Smooth muscle cell (in vitro differentiated cells): ENCODE measurements at regions not wholly inside any gene's neighbourhood (a gene's known extent, or its start where the extent isn't known, plus 50 kb on each side); places are given as distances from the start of the nearest gene placed in this dataset.

ENCODE experiments used
- DNase-seq: peaks from one replicate; lab custom pipeline; 2025; ENCODE audit not compliant: unreplicated experiment; lab: John Stamatoyannopoulos, UW
- H2AFZ ChIP-seq: fragments of 200-600 bp; sonication (generic); 2 replicates; pipeline ENCODE4 v1.6.0; 2016; ENCODE audit warnings: antibody characterized with exemption, low read depth, mild to moderate bottlenecking
- H3F3A ChIP-seq: fragments of 200-600 bp; sonication (generic); 2 replicates; pipeline ENCODE4 v1.6.0; 2017; ENCODE audit warnings: antibody characterized with exemption, low read depth
- H3K27ac ChIP-seq: fragments of 200-600 bp; sonication (generic); 2 replicates; pipeline ENCODE4 v1.5.1; 2016; ENCODE audit warnings: low read depth, mild to moderate bottlenecking
- H3K27me3 ChIP-seq: fragments of 200-600 bp; sonication (generic); 2 replicates; pipeline ENCODE4 v1.6.1; 2016; ENCODE audit warnings: low read depth, mild to moderate bottlenecking
- H3K36me3 ChIP-seq: fragments of 200-600 bp; sonication (generic); 2 replicates; pipeline ENCODE4 v1.5.1; 2016; ENCODE audit warnings: low read depth
- H3K4me1 ChIP-seq: fragments of 200-600 bp; sonication (generic); 2 replicates; pipeline ENCODE4 v1.5.1; 2016; ENCODE audit warnings: low read depth
- H3K4me2 ChIP-seq: fragments of 200-600 bp; sonication (generic); 2 replicates; pipeline ENCODE4 v1.6.0; 2016; ENCODE audit warnings: mild to moderate bottlenecking
- H3K4me3 ChIP-seq: fragments of 200-600 bp; sonication (generic); 2 replicates; pipeline ENCODE4 v1.5.1; 2016; ENCODE audit warnings: mild to moderate bottlenecking
- H3K79me2 ChIP-seq: fragments of 200-600 bp; sonication (generic); 2 replicates; pipeline ENCODE4 v1.6.0; 2016; ENCODE audit warnings: low read depth, mild to moderate bottlenecking
- H3K9ac ChIP-seq: fragments of 200-600 bp; sonication (generic); 2 replicates; pipeline ENCODE4 v1.6.0; 2016; ENCODE audit warnings: low read depth
- H3K9me3 ChIP-seq: fragments of 200-600 bp; sonication (generic); replicated peaks from 2 replicates; pipeline ENCODE4 v1.5.1; 2016; ENCODE audit warnings: low read depth
- H4K20me1 ChIP-seq: fragments of 200-600 bp; sonication (generic); 2 replicates; pipeline ENCODE4 v1.6.0; 2016; ENCODE audit warnings: low read depth
- WGBS: methylation state at CpG from one replicate; pipeline ENCODE4 v1.1.7; 2016; ENCODE audit warnings: low lambda C conversion rate; 5-methylcytosine and 5-hydroxymethylcytosine counted together
- TF ChIP-seq, protein P1 (sequence below): fragments of 200-600 bp; sonication (generic); IDR thresholded peaks from 2 replicates; pipeline ENCODE4 v1.5.1; 2017; ENCODE audit warnings: borderline replicate concordance, mild to moderate bottlenecking, antibody characterized with exemption; ENCODE audit not compliant: insufficient read depth, poor library complexity, severe bottlenecking

DNA sequence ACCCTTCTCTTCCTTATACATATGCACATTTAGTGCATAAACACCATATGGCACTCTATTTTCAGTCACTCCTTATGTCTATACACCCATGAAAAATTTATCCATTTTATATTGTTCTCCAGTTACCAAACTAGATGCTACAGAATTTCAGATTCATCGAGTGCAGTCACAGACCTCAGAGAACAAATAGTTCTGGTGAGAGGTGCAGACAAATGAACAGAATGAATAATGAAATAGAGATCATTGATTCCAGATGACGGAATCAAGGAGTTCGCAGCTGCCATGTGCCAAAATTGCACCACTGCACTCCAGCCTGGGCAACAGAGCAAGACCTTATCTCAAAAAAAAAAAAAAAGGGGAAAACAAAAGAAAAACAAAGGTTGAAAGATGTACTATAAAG lies 214.8 kb upstream of the CEP162 start:
- H3K36me3 ChIP-seq: no peaks in the 10 kb centered on the region
- H3K9ac ChIP-seq: no peak overlapping the region
- no peak overlapping the region for H2AFZ ChIP-seq
- no peak overlapping the region for H3K27ac ChIP-seq
- H3F3A ChIP-seq: no peaks in the 10 kb centered on the region
- no peak overlapping the region for H3K4me2 ChIP-seq
- peaks cover 3% of the 10 kb centered on the region for H3K4me1 ChIP-seq
- no peaks in the 10 kb centered on the region for H3K79me2 ChIP-seq
- 96% methylated on average over 3 of the region's 3 CpGs for whole genome bisulfite sequencing
- TF ChIP-seq, protein P1, sequence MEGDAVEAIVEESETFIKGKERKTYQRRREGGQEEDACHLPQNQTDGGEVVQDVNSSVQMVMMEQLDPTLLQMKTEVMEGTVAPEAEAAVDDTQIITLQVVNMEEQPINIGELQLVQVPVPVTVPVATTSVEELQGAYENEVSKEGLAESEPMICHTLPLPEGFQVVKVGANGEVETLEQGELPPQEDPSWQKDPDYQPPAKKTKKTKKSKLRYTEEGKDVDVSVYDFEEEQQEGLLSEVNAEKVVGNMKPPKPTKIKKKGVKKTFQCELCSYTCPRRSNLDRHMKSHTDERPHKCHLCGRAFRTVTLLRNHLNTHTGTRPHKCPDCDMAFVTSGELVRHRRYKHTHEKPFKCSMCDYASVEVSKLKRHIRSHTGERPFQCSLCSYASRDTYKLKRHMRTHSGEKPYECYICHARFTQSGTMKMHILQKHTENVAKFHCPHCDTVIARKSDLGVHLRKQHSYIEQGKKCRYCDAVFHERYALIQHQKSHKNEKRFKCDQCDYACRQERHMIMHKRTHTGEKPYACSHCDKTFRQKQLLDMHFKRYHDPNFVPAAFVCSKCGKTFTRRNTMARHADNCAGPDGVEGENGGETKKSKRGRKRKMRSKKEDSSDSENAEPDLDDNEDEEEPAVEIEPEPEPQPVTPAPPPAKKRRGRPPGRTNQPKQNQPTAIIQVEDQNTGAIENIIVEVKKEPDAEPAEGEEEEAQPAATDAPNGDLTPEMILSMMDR: no peak
- no peaks in the 10 kb centered on the region for H4K20me1 ChIP-seq
- H3K27me3 ChIP-seq: peaks cover 24% of the 10 kb centered on the region
- H3K4me3 ChIP-seq: no peak overlapping the region
- no peaks in the 10 kb centered on the region for H3K9me3 ChIP-seq
- DNase-seq: no peak

DNA sequence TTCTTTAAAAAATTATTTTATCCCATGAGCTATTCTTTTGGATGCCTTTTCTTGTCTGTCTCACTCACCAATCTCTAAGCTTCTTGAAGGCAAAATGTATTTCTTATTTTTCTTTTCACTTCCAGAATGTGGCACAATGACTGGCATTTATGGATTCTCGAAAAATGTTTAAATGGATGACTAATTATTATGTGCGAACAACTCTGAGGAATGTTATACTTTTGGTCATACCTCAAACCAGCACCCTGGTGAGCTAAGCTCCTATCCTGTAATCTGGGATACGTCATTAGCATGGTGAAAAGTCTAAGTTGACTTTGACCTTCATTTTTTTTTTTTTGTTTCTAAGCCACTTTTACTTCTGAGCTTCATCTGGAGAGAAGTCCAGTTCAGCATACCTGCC lies 214.0 kb upstream of the CEP162 start:
- no peaks in the 10 kb centered on the region for H3K79me2 ChIP-seq
- H3K27me3 ChIP-seq: peaks cover 28% of the 10 kb centered on the region
- H3K4me2 ChIP-seq: no peak overlapping the region

DNA sequence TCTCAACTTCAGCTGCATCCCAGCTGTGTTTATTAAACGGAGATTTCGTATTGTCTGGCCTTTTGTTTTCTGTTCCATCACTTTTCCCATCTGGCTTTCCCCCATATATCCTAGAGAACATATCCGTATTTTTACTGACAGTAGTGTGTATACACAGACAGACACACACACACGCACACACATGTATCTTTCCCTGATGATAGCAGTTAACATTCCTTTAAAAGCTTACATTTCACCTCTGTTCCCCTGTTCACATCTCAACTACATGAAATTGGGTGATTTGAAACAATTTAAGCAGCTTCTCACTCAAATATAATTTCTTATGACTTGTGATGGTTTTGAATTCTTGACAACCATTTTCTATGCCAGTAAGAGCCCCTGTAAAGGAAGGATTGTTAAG lies 207.1 kb upstream of the CEP162 start:
- no peak overlapping the region for H3K4me3 ChIP-seq
- H3K4me1 ChIP-seq: no peaks in the 10 kb centered on the region
- no peaks in the 10 kb centered on the region for H3K9me3 ChIP-seq
- TF ChIP-seq, protein P1: no peak
- no peaks in the 10 kb centered on the region for H3K36me3 ChIP-seq
- no peak for DNase-seq
- H3K27me3 ChIP-seq: peaks cover 40% of the 10 kb centered on the region
- no peaks in the 10 kb centered on the region for H4K20me1 ChIP-seq
- H3K4me2 ChIP-seq: no peak overlapping the region
- no peak overlapping the region for H3K9ac ChIP-seq
- no peaks in the 10 kb centered on the region for H3K79me2 ChIP-seq
- 85% methylated on average over 4 of the region's 4 CpGs for WGBS
- H3K27ac ChIP-seq: no peak overlapping the region
- no peak overlapping the region for H2AFZ ChIP-seq
- no peaks in the 10 kb centered on the region for H3F3A ChIP-seq

More for the DNA sequence above, 214.0 kb upstream of the CEP162 start:
- Histone ChIP-seq H3F3A (no peaks in the 10 kb centered on the region), H3K4me3 (no peak overlapping the region), H3K36me3 (no peaks in the 10 kb centered on the region), H3K27ac (no peak overlapping the region), H2AFZ (no peak overlapping the region), H4K20me1 (no peaks in the 10 kb centered on the region), H3K9me3 (no peaks in the 10 kb centered on the region), H3K4me1 (peaks cover 3% of the 10 kb centered on the region), H3K9ac (no peak overlapping the region)
- no peak for DNase-seq
- TF ChIP-seq, protein P1: no peak
- WGBS: 88% methylated on average over 3 of the region's 3 CpGs

DNA sequence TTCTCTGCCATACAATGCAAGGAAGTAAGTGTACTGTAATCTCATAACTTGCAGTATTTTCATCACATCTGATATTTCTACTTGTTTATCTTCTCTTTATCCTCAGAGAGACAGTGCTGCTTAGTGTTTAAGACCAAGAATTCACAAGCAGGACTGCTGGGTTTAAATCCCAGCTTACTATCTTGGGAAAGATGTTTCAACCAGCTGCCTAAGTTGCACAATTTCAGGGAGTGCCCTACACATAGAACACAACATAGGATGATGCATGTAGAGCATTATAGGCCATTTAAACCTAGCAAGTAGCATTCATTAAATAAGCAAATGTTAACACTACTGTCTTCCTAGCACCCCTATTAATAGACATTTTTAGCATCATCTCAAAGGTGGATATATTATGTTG lies 205.2 kb upstream of the CEP162 start:
- no peak for DNase-seq
- Histone ChIP-seq H2AFZ (no peak overlapping the region), H3K79me2 (no peaks in the 10 kb centered on the region), H3K27ac (no peak overlapping the region), H3K4me2 (peak overlapping the region; percentile 6), H3K27me3 (peaks cover 55% of the 10 kb centered on the region), H3K9ac (no peak overlapping the region), H4K20me1 (no peaks in the 10 kb centered on the region), H3F3A (no peaks in the 10 kb centered on the region), H3K4me3 (no peak overlapping the region), H3K4me1 (no peaks in the 10 kb centered on the region), H3K9me3 (no peaks in the 10 kb centered on the region), H3K36me3 (no peaks in the 10 kb centered on the region)
- TF ChIP-seq, protein P1: no peak
